HEK293 (cell line): ENCODE measurements at regions not wholly inside any gene's neighbourhood (a gene's known extent, or its start where the extent isn't known, plus 50 kb on each side); places are given as distances from the start of the nearest gene placed in this dataset.

ENCODE experiments used
- CTCF ChIA-PET: fragments of 350-600 bp; formaldehyde crosslinking; extraction: SDS; loops from one replicate; lab custom pipeline; 2021; ENCODE audit warnings: antibody characterized with exemption; lab: Yijun Ruan, JAX
- POLR2A ChIA-PET: fragments of 300-600 bp; formaldehyde crosslinking; extraction: SDS; loops from one replicate; lab custom pipeline; 2020; ENCODE audit warnings: antibody characterized with exemption, inconsistent platforms; lab: Yijun Ruan, JAX
- H3K27ac ChIP-seq: fragments of 200-500 bp; sonication (Bioruptor generic); 2 replicates; pipeline ENCODE4 v1.5.1; 2014; ENCODE audit warnings: low read depth, low read length, control low read depth, inconsistent platforms; ENCODE audit errors: extremely low read depth
- H3K36me3 ChIP-seq, 2 experiments: fragments of 200-500 bp in 1 of 2; sonication (Bioruptor generic) in 1 of 2; 1 replicate in 1 of 2; 2 replicates in 1 of 2; pipeline ENCODE4 v1.5.1; 2014 to 2017; ENCODE audit warnings: inconsistent platforms in 2 of 2, low read length in 2 of 2; ENCODE audit not compliant: control insufficient read depth in 2 of 2, insufficient read depth in 1 of 2
- H3K4me1 ChIP-seq: fragments of 200-500 bp; sonication (Bioruptor generic); 2 replicates; pipeline ENCODE4 v1.5.1; 2014; ENCODE audit warnings: mild to moderate bottlenecking, low read length, inconsistent platforms; ENCODE audit not compliant: control insufficient read depth, insufficient read depth
- H3K4me3 ChIP-seq: 2 replicates; pipeline ENCODE4 v1.5.1; 2011; ENCODE audit warnings: low read depth, mild to moderate bottlenecking, control low read depth, low read length, moderate library complexity
- H3K9me3 ChIP-seq: fragments of 200-500 bp; sonication (Bioruptor generic); 2 replicates; pipeline ENCODE4 v1.5.1; 2014; ENCODE audit warnings: low read depth, low read length, inconsistent platforms; ENCODE audit not compliant: control insufficient read depth, insufficient read depth
- GFI1B ChIP-seq: fragments of 450-650 bp; formaldehyde crosslinking; IDR thresholded peaks from 2 replicates; pipeline ENCODE4 v1.5.1; 2016; ENCODE audit warnings: missing biosample characterization, missing genetic modification characterization
- HOXD13 ChIP-seq: sonication (generic); formaldehyde crosslinking; IDR thresholded peaks from 2 replicates; pipeline ENCODE4 v1.8.0; 2022; ENCODE audit warnings: missing genetic modification reagents, borderline replicate concordance
- KLF16 ChIP-seq: fragments of 450-650 bp; formaldehyde crosslinking; IDR thresholded peaks from 2 replicates; pipeline ENCODE4 v1.5.1; 2017; ENCODE audit warnings: missing biosample characterization, missing genetic modification characterization
- OSR2 ChIP-seq: fragments of 450-650 bp; formaldehyde crosslinking; IDR thresholded peaks from 2 replicates; pipeline ENCODE4 v1.5.1; 2016; ENCODE audit warnings: missing biosample characterization, missing genetic modification characterization
- PRDM1 ChIP-seq: fragments of 450-650 bp; formaldehyde crosslinking; IDR thresholded peaks from 2 replicates; pipeline ENCODE4; 2016; ENCODE audit warnings: missing biosample characterization, missing genetic modification characterization
- ZFHX2 ChIP-seq: fragments of 450-650 bp; formaldehyde crosslinking; conservative IDR thresholded peaks from 2 replicates; pipeline ENCODE4 v1.5.1; 2016; ENCODE audit warnings: missing biosample characterization, missing genetic modification characterization
- ZFP3 ChIP-seq: fragments of 450-650 bp; formaldehyde crosslinking; IDR thresholded peaks from 2 replicates; pipeline ENCODE4 v1.5.1; 2016; ENCODE audit warnings: low read depth, missing biosample characterization, missing genetic modification characterization
- ZFP41 ChIP-seq: fragments of 450-650 bp; formaldehyde crosslinking; IDR thresholded peaks from 2 replicates; pipeline ENCODE4 v1.5.1; 2016; ENCODE audit warnings: missing biosample characterization, missing genetic modification characterization, borderline replicate concordance
- ZNF132 ChIP-seq: fragments of 450-650 bp; formaldehyde crosslinking; IDR thresholded peaks from 2 replicates; pipeline ENCODE4 v1.5.1; 2017; ENCODE audit warnings: missing biosample characterization, missing genetic modification characterization, borderline replicate concordance
- ZNF202 ChIP-seq: fragments of 450-650 bp; formaldehyde crosslinking; IDR thresholded peaks from 2 replicates; pipeline ENCODE4 v1.5.1; 2016; ENCODE audit warnings: missing biosample characterization, missing genetic modification characterization, borderline replicate concordance
- ZNF221 ChIP-seq: fragments of 450-650 bp; formaldehyde crosslinking; IDR thresholded peaks from 2 replicates; pipeline ENCODE4 v1.5.1; 2017; ENCODE audit warnings: missing biosample characterization, missing genetic modification characterization, borderline replicate concordance
- ZNF274 ChIP-seq, 2 experiments: fragments of 200-500 bp in 1 of 2; fragments of 450-650 bp in 1 of 2; sonication (Bioruptor generic) in 1 of 2; formaldehyde crosslinking in 1 of 2; IDR thresholded peaks; 2 replicates each; pipeline versions ENCODE4 v1.5.1 to v1.6.1; 2014 to 2016; ENCODE audit warnings: borderline replicate concordance in 1 of 2, inconsistent platforms in 1 of 2, low read length in 1 of 2, missing biosample characterization in 1 of 2, missing genetic modification characterization in 1 of 2
- ZNF324 ChIP-seq: fragments of 450-650 bp; formaldehyde crosslinking; IDR thresholded peaks from 2 replicates; pipeline ENCODE4 v1.5.1; 2016; ENCODE audit warnings: missing biosample characterization, missing genetic modification characterization
- ZNF37A ChIP-seq: fragments of 450-650 bp; IDR thresholded peaks from 2 replicates; pipeline ENCODE4 v1.5.1; 2018; ENCODE audit warnings: missing biosample characterization, missing genetic modification characterization
- ZNF423 ChIP-seq: fragments of 450-650 bp; formaldehyde crosslinking; IDR thresholded peaks from 2 replicates; pipeline ENCODE4 v1.5.1; 2016; ENCODE audit warnings: missing biosample characterization, missing genetic modification characterization
- ZNF585B ChIP-seq: fragments of 450-650 bp; formaldehyde crosslinking; IDR thresholded peaks from 2 replicates; pipeline ENCODE4 v1.5.1; 2016; ENCODE audit warnings: missing biosample characterization, missing genetic modification characterization
- ZNF664 ChIP-seq: fragments of 450-650 bp; formaldehyde crosslinking; IDR thresholded peaks from 2 replicates; pipeline ENCODE4 v1.5.1; 2016; ENCODE audit warnings: missing biosample characterization, missing genetic modification characterization
- ZNF747 ChIP-seq: fragments of 450-650 bp; formaldehyde crosslinking; IDR thresholded peaks from 2 replicates; pipeline ENCODE4 v1.5.1; 2016; ENCODE audit warnings: missing biosample characterization, missing genetic modification characterization
- ZNF76 ChIP-seq: fragments of 450-650 bp; formaldehyde crosslinking; IDR thresholded peaks from 2 replicates; pipeline ENCODE4; 2016; ENCODE audit warnings: low read depth, missing biosample characterization, missing genetic modification characterization, borderline replicate concordance
- ZNF843 ChIP-seq: fragments of 450-650 bp; formaldehyde crosslinking; IDR thresholded peaks from 2 replicates; pipeline ENCODE4 v1.5.1; 2016; ENCODE audit warnings: missing biosample characterization, missing genetic modification characterization
- TF ChIP-seq, protein P1 (sequence below): fragments of 450-650 bp; formaldehyde crosslinking; IDR thresholded peaks from 2 replicates; pipeline ENCODE4 v1.5.1; 2016; ENCODE audit warnings: missing biosample characterization, missing genetic modification characterization
- TF ChIP-seq, protein P2 (sequence below): fragments of 450-650 bp; formaldehyde crosslinking; IDR thresholded peaks from 2 replicates; pipeline ENCODE4 v1.5.1; 2017; ENCODE audit warnings: missing biosample characterization, missing genetic modification characterization
- TF ChIP-seq, protein P3 (sequence below): fragments of 450-650 bp; formaldehyde crosslinking; IDR thresholded peaks from 2 replicates; pipeline ENCODE4 v1.5.1; 2016; ENCODE audit warnings: missing biosample characterization, missing genetic modification characterization, borderline replicate concordance

DNA sequence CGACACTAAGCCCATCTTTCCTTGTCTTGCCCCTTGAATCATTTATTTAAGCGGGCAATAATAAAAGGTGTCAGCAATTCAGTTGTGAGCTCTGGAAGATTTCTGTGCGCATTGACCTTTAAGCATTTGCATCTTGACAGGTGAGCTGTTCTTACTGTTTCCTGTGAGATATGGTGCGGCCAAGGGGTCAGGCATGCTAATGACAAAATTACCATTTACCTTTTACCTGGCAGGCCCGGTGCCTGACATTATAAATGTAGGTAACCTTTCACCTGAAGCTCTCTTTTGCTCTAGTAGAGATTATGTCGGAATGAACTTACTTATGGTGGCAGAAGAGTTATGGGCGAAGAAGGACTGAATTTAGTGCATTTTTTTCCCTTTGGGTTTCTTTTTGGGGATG, 89.3 kb upstream of the EEF1E1 start:
- Histone ChIP-seq H3K27ac (no peak overlapping the region), H3K4me1 (no peaks in the 10 kb centered on the region), H3K9me3 (no peaks in the 10 kb centered on the region), H3K36me3 (no peaks in the 10 kb centered on the region), H3K4me3 (no peak overlapping the region)
- POLR2A ChIA-PET = no interaction called here
- TF ChIP-seq OSR2 (tag by site-specific recombination) (no peak), ZNF747 (no peak), HOXD13 (no peak), GFI1B (tag by site-specific recombination) (no peak), ZNF37A (tag by site-specific recombination) (no peak), ZNF132 (tag by site-specific recombination) (no peak), ZNF843 (tag by site-specific recombination) (no peak), ZFHX2 (tag by site-specific recombination) (no peak), ZNF274 (IDR thresholded peaks at IDR 0.05; ENCODE audit: low read length) (no peak), ZNF274 (tag by site-specific recombination; IDR thresholded peaks at IDR 0.05; ENCODE audit: borderline replicate concordance) (no peak), ZNF76 (tag by site-specific recombination) (no peak), ZNF585B (no peak), ZNF664 (tag by site-specific recombination) (no peak)
- TF ChIP-seq, protein P1, sequence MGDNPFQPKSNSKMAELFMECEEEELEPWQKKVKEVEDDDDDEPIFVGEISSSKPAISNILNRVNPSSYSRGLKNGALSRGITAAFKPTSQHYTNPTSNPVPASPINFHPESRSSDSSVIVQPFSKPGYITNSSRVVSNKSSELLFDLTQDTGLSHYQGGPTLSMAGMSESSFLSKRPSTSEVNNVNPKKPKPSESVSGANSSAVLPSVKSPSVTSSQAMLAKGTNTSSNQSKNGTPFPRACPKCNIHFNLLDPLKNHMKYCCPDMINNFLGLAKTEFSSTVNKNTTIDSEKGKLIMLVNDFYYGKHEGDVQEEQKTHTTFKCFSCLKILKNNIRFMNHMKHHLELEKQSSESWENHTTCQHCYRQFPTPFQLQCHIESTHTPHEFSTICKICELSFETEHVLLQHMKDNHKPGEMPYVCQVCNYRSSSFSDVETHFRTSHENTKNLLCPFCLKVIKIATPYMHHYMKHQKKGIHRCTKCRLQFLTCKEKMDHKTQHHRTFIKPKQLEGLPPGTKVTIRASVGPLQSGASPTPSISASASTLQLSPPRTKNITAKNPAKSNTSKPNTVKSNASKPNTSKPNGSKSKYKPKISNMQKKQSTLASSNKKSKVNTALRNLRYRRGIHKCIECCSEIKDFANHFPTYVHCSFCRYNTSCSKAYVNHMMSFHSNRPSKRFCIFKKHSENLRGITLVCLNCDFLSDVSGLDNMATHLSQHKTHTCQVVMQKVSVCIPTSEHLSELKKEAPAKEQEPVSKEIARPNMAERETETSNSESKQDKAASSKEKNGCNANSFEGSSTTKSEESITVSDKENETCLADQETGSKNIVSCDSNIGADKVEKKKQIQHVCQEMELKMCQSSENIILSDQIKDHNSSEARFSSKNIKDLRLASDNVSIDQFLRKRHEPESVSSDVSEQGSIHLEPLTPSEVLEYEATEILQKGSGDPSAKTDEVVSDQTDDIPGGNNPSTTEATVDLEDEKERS = no peak
- TF ChIP-seq, protein P2, sequence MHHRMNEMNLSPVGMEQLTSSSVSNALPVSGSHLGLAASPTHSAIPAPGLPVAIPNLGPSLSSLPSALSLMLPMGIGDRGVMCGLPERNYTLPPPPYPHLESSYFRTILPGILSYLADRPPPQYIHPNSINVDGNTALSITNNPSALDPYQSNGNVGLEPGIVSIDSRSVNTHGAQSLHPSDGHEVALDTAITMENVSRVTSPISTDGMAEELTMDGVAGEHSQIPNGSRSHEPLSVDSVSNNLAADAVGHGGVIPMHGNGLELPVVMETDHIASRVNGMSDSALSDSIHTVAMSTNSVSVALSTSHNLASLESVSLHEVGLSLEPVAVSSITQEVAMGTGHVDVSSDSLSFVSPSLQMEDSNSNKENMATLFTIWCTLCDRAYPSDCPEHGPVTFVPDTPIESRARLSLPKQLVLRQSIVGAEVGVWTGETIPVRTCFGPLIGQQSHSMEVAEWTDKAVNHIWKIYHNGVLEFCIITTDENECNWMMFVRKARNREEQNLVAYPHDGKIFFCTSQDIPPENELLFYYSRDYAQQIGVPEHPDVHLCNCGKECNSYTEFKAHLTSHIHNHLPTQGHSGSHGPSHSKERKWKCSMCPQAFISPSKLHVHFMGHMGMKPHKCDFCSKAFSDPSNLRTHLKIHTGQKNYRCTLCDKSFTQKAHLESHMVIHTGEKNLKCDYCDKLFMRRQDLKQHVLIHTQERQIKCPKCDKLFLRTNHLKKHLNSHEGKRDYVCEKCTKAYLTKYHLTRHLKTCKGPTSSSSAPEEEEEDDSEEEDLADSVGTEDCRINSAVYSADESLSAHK (tag by site-specific recombination) = no peak
- CTCF ChIA-PET = interaction anchor here (0.6 to 2.0 kb wide), 2 partner anchors 28 to 818 kb away, joined by 3 to 10 read pairs; no protein-coding TSS in a partner anchor

DNA sequence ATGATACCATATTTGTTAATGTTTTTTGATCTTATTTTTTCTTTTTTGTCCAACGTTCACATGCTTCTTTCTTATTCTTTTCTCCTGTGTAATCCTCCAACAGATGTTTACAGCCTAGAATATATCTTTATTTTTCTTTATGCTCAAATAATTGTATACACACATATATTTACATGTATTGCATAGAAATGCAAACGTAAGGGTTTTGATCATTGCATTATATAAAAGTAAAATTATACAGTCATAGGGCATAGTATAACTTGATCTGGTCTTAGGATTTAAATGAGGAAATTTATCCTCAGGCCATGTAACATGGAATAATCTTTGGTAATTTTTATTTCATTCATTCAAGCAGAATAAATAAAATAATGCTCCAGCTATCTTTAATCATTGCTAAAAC, 84.9 kb upstream of the EEF1E1 start:
- Histone ChIP-seq H3K27ac (no peak overlapping the region), H3K36me3 (no peaks in the 10 kb centered on the region), H3K9me3 (no peaks in the 10 kb centered on the region)
- TF ChIP-seq ZFP3 (no peak), ZNF324 (tag by site-specific recombination) (no peak), ZFP41 (tag by site-specific recombination) (no peak), PRDM1 (no peak), KLF16 (tag by site-specific recombination) (no peak), ZNF202 (tag by site-specific recombination) (no peak), ZNF423 (tag by site-specific recombination) (no peak), ZNF221 (no peak)
- TF ChIP-seq, protein P3, sequence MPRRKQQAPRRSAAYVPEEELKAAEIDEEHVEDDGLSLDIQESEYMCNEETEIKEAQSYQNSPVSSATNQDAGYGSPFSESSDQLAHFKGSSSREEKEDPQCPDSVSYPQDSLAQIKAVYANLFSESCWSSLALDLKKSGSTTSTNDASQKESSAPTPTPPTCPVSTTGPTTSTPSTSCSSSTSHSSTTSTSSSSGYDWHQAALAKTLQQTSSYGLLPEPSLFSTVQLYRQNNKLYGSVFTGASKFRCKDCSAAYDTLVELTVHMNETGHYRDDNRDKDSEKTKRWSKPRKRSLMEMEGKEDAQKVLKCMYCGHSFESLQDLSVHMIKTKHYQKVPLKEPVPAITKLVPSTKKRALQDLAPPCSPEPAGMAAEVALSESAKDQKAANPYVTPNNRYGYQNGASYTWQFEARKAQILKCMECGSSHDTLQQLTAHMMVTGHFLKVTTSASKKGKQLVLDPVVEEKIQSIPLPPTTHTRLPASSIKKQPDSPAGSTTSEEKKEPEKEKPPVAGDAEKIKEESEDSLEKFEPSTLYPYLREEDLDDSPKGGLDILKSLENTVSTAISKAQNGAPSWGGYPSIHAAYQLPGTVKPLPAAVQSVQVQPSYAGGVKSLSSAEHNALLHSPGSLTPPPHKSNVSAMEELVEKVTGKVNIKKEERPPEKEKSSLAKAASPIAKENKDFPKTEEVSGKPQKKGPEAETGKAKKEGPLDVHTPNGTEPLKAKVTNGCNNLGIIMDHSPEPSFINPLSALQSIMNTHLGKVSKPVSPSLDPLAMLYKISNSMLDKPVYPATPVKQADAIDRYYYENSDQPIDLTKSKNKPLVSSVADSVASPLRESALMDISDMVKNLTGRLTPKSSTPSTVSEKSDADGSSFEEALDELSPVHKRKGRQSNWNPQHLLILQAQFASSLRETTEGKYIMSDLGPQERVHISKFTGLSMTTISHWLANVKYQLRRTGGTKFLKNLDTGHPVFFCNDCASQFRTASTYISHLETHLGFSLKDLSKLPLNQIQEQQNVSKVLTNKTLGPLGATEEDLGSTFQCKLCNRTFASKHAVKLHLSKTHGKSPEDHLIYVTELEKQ (tag by site-specific recombination) = no peak
- TF ChIP-seq, all 188 proteins: peak for 0
- Histone ChIP-seq H3K4me1 (peaks cover 6% of the 10 kb centered on the region; the same call in 1 of the 2 replicates), H3K4me3 (no peak overlapping the region)
- POLR2A ChIA-PET = no interaction called here
- CTCF ChIA-PET = interaction anchor here (1.1 kb wide), 1 partner anchor 20 kb away, joined by 3 read pairs; no protein-coding TSS in a partner anchor
